ENCODE measurements at regions not wholly inside any gene's neighbourhood (a gene's known extent, or its start where the extent isn't known, plus 50 kb on each side); places are given as distances from the start of the nearest gene placed in this dataset.

- no peak for TF ChIP-seq CTCF (IDR thresholded peaks at IDR 0.05)
- TF ChIP-seq EZH2 (IDR thresholded peaks at IDR 0.05; ENCODE audit: borderline replicate concordance, insufficient read depth, low read depth, low read length, poor library complexity, severe bottlenecking), result no peak
- Mint-ChIP-seq H3K27ac (no peak overlapping the region), H3K27me3 (no peaks in the 10 kb centered on the region), H3K4me1 (no peaks in the 10 kb centered on the region), H3K9me3 (ENCODE audit: insufficient read depth) (peaks cover 8% of the 10 kb centered on the region), H3K4me3 (no peak overlapping the region)
- no peaks in the 10 kb centered on the region for H4K20me1 ChIP-seq (ENCODE audit: control insufficient read depth, insufficient read depth, low read length, poor library complexity, severe bottlenecking)
- ChIA-PET CTCF (no interaction called here), POLR2A (no interaction called here)
- no peak overlapping the region for H3K9ac ChIP-seq (ENCODE audit: low read length)
- H3K36me3 ChIP-seq (replicated peaks in 1 of 2; ENCODE audit: control extremely low read depth in 1 of 2, control insufficient read depth in 1 of 2, extremely low read depth in 1 of 2, insufficient read depth in 2 of 2, low read length in 1 of 2), result no peaks in the 10 kb centered on the region
- no peak overlapping the region for H3K4me3 ChIP-seq (ENCODE audit: control extremely low read depth in 1 of 5, extremely low read depth in 1 of 5, insufficient read depth in 1 of 5, low read depth in 2 of 5, low read length in 4 of 5)
- no peak overlapping the region for H3K27ac ChIP-seq (ENCODE audit: low read length in 2 of 2)
- intact Hi-C loops (cut with micrococcal nuclease), result no loop called here
- no peaks in the 10 kb centered on the region for H3K79me2 ChIP-seq (ENCODE audit: control insufficient read depth, insufficient read depth, low read length)
- DNase-seq (no peak), ATAC-seq (ENCODE audit: low read depth) (no peak)
- H3K4me2 ChIP-seq (replicated peaks; ENCODE audit: low read depth, low read length, poor library complexity, severe bottlenecking), result no peak overlapping the region
- no peak overlapping the region for H2AFZ ChIP-seq (ENCODE audit: insufficient read depth, low read depth, low read length, poor library complexity, severe bottlenecking)
- peaks cover 0 to 6% (median 0%) of the 10 kb centered on the region in 3 donors for H3K9me3 ChIP-seq (ENCODE audit: control extremely low read depth in 1 of 3, control insufficient read depth in 2 of 3, insufficient read depth in 1 of 3, low read length in 2 of 3)
- WGBS (ENCODE audit: insufficient coverage), result 80% methylated on average over 1 of the region's 2 CpGs
- H3K27me3 ChIP-seq (replicated peaks in 1 of 4; ENCODE audit: control extremely low read depth in 1 of 4, control insufficient read depth in 3 of 4, insufficient read depth in 4 of 4, low read length in 3 of 4), result no peaks in the 10 kb centered on the region
- no peaks in the 10 kb centered on the region for H3K4me1 ChIP-seq (ENCODE audit: control insufficient read depth in 2 of 2, insufficient read depth in 2 of 2, low read length in 2 of 2)
Observed at GRCh38 chr12:127620735-127621355, 646.1 kb upstream of the TMEM132C start.

- H4K20me1 ChIP-seq (ENCODE audit: control insufficient read depth, insufficient read depth, low read length, poor library complexity, severe bottlenecking), result no peaks in the 10 kb centered on the region
- peaks cover 0 to 6% (median 0%) of the 10 kb centered on the region in 3 donors for H3K9me3 ChIP-seq (ENCODE audit: control extremely low read depth in 1 of 3, control insufficient read depth in 2 of 3, insufficient read depth in 1 of 3, low read length in 2 of 3)
- POLR2A ChIA-PET, result no interaction called here
- H3K27me3 ChIP-seq (replicated peaks in 1 of 4; ENCODE audit: control extremely low read depth in 1 of 4, control insufficient read depth in 3 of 4, insufficient read depth in 4 of 4, low read length in 3 of 4), result no peaks in the 10 kb centered on the region
- H3K4me2 ChIP-seq (replicated peaks; ENCODE audit: low read depth, low read length, poor library complexity, severe bottlenecking), result no peak overlapping the region
- no peaks in the 10 kb centered on the region for H3K4me1 Mint-ChIP-seq
- H3K4me3 Mint-ChIP-seq, result no peak overlapping the region
- DNase-seq (no peak), ATAC-seq (ENCODE audit: low read depth) (no peak)
- no peak for TF ChIP-seq CTCF (IDR thresholded peaks at IDR 0.05)
- TF ChIP-seq EZH2 (IDR thresholded peaks at IDR 0.05; ENCODE audit: borderline replicate concordance, insufficient read depth, low read depth, low read length, poor library complexity, severe bottlenecking), result no peak
- 76% methylated on average over 9 of the region's 9 CpGs for WGBS (ENCODE audit: insufficient coverage)
- H3K4me3 ChIP-seq (ENCODE audit: control extremely low read depth in 1 of 5, extremely low read depth in 1 of 5, insufficient read depth in 1 of 5, low read depth in 2 of 5, low read length in 4 of 5), result no peak overlapping the region
- no peak overlapping the region for H2AFZ ChIP-seq (ENCODE audit: insufficient read depth, low read depth, low read length, poor library complexity, severe bottlenecking)
- no peaks in the 10 kb centered on the region for H3K4me1 ChIP-seq (ENCODE audit: control insufficient read depth in 2 of 2, insufficient read depth in 2 of 2, low read length in 2 of 2)
- no peaks in the 10 kb centered on the region for H3K79me2 ChIP-seq (ENCODE audit: control insufficient read depth, insufficient read depth, low read length)
- intact Hi-C loops (cut with micrococcal nuclease), result no loop called here
- H3K36me3 ChIP-seq (replicated peaks in 1 of 2; ENCODE audit: control extremely low read depth in 1 of 2, control insufficient read depth in 1 of 2, extremely low read depth in 1 of 2, insufficient read depth in 2 of 2, low read length in 1 of 2), result no peaks in the 10 kb centered on the region
- CTCF ChIA-PET, result no interaction called here
- no peaks in the 10 kb centered on the region for H3K27me3 Mint-ChIP-seq
- H3K9ac ChIP-seq (ENCODE audit: low read length), result no peak overlapping the region
- H3K27ac Mint-ChIP-seq, result no peak overlapping the region
- H3K9me3 Mint-ChIP-seq (ENCODE audit: insufficient read depth), result peaks cover 8% of the 10 kb centered on the region
- H3K27ac ChIP-seq (ENCODE audit: low read length in 2 of 2), result no peak overlapping the region
Observed at GRCh38 chr12:127621366-127621765, 645.6 kb upstream of the TMEM132C start.

Measured in B cell (primary cell).